ENCODE measurements at regions not wholly inside any gene's neighbourhood (a gene's known extent, or its start where the extent isn't known, plus 50 kb on each side); places are given as distances from the start of the nearest gene placed in this dataset.
A peak's percentile ranks its signal among the peaks of the same experiment; 100 is the strongest.

- ATAC-seq = no peak
These were observed 429.4 kb downstream of the PCNX1 start for GRCh38 chr14:71336489-71337192.

GRCh38 chr14:71338153-71338552 is 430.9 kb downstream of the PCNX1 start:
- H3K27me3 Mint-ChIP-seq = no peaks in the 10 kb centered on the region
- no peak overlapping the region for H3K27ac Mint-ChIP-seq
- H3K9me3 ChIP-seq (ENCODE audit: control insufficient read depth, low read length, poor library complexity, severe bottlenecking) = no peaks in the 10 kb centered on the region
- no peak overlapping the region for H3K4me3 Mint-ChIP-seq
- peaks cover 23% of the 10 kb centered on the region for H3K4me1 Mint-ChIP-seq
- DNase-seq (no peak), ATAC-seq (no peak)
- H3K36me3 Mint-ChIP-seq (ENCODE audit: low read depth) = peaks cover 5% of the 10 kb centered on the region

More at GRCh38 chr14:71336489-71337192, 429.4 kb downstream of the PCNX1 start:
- DNase-seq = no peak
- Mint-ChIP-seq H3K4me3 (no peak overlapping the region), H3K27me3 (no peaks in the 10 kb centered on the region), H3K27ac (no peak overlapping the region), H3K36me3 (ENCODE audit: low read depth) (peaks cover 5% of the 10 kb centered on the region), H3K4me1 (peaks cover 24% of the 10 kb centered on the region)
- H3K9me3 ChIP-seq (ENCODE audit: control insufficient read depth, low read length, poor library complexity, severe bottlenecking) = no peaks in the 10 kb centered on the region

- no peak for DNase-seq
- Mint-ChIP-seq H3K27me3 (no peaks in the 10 kb centered on the region), H3K27ac (no peak overlapping the region), H3K36me3 (ENCODE audit: low read depth) (peaks cover 5% of the 10 kb centered on the region), H3K4me1 (peaks cover 30% of the 10 kb centered on the region), H3K4me3 (no peak overlapping the region)
- no peaks in the 10 kb centered on the region for H3K9me3 ChIP-seq (ENCODE audit: control insufficient read depth, low read length, poor library complexity, severe bottlenecking)
- ATAC-seq = no peak
These were observed 432.6 kb downstream of the PCNX1 start for GRCh38 chr14:71339650-71340415.

- Mint-ChIP-seq H3K27ac (no peak overlapping the region), H3K27me3 (no peaks in the 10 kb centered on the region), H3K4me3 (no peak overlapping the region)
These were observed 433.9 kb downstream of the PCNX1 start for GRCh38 chr14:71341156-71341555.

GRCh38 chr14:71343724-71344123 is 436.5 kb downstream of the PCNX1 start:
- Mint-ChIP-seq H3K4me1 (peaks cover 31% of the 10 kb centered on the region), H3K36me3 (ENCODE audit: low read depth) (peaks cover 2% of the 10 kb centered on the region), H3K27me3 (no peaks in the 10 kb centered on the region), H3K27ac (peak overlapping the region; percentile 12), H3K4me3 (no peak overlapping the region)
- H3K9me3 ChIP-seq (ENCODE audit: control insufficient read depth, low read length, poor library complexity, severe bottlenecking) = no peaks in the 10 kb centered on the region
- ATAC-seq (no peak), DNase-seq (no peak)

More at GRCh38 chr14:71341156-71341555, 433.9 kb downstream of the PCNX1 start:
- peaks cover 5% of the 10 kb centered on the region for H3K36me3 Mint-ChIP-seq (ENCODE audit: low read depth)
- no peaks in the 10 kb centered on the region for H3K9me3 ChIP-seq (ENCODE audit: control insufficient read depth, low read length, poor library complexity, severe bottlenecking)
- DNase-seq (no peak), ATAC-seq (no peak)
- peaks cover 32% of the 10 kb centered on the region for H3K4me1 Mint-ChIP-seq

- ATAC-seq (no peak), DNase-seq (no peak)
- H3K27ac Mint-ChIP-seq = peak overlapping the region; percentile 12
- no peaks in the 10 kb centered on the region for H3K27me3 Mint-ChIP-seq
- no peaks in the 10 kb centered on the region for H3K9me3 ChIP-seq (ENCODE audit: control insufficient read depth, low read length, poor library complexity, severe bottlenecking)
- H3K36me3 Mint-ChIP-seq (ENCODE audit: low read depth) = peaks cover 4% of the 10 kb centered on the region
- H3K4me1 Mint-ChIP-seq = peaks cover 35% of the 10 kb centered on the region
- no peak overlapping the region for H3K4me3 Mint-ChIP-seq
These were observed 437.2 kb downstream of the PCNX1 start for GRCh38 chr14:71344506-71344905.

- Mint-ChIP-seq H3K4me3 (peak overlapping the region; percentile 59), H3K36me3 (ENCODE audit: low read depth) (peaks cover 5% of the 10 kb centered on the region), H3K4me1 (peaks cover 41% of the 10 kb centered on the region), H3K27ac (peak overlapping the region; percentile 90), H3K27me3 (no peaks in the 10 kb centered on the region)
- H3K9me3 ChIP-seq (ENCODE audit: control insufficient read depth, low read length, poor library complexity, severe bottlenecking) = no peaks in the 10 kb centered on the region
- ATAC-seq (peak; percentile 90), DNase-seq (no peak)
These were observed 439.4 kb downstream of the PCNX1 start for GRCh38 chr14:71346685-71347084.

- DNase-seq (no peak), ATAC-seq (no peak)
- no peaks in the 10 kb centered on the region for H3K9me3 ChIP-seq (ENCODE audit: control insufficient read depth, low read length, poor library complexity, severe bottlenecking)
- Mint-ChIP-seq H3K4me3 (no peak overlapping the region), H3K36me3 (ENCODE audit: low read depth) (peaks cover 5% of the 10 kb centered on the region), H3K4me1 (peaks cover 41% of the 10 kb centered on the region), H3K27ac (no peak overlapping the region), H3K27me3 (no peaks in the 10 kb centered on the region)
These were observed 441.1 kb downstream of the PCNX1 start for GRCh38 chr14:71348394-71348793.

- DNase-seq (no peak), ATAC-seq (no peak)
- H3K27ac Mint-ChIP-seq = peak overlapping the region; percentile 29
- peaks cover 37% of the 10 kb centered on the region for H3K4me1 Mint-ChIP-seq
- no peak overlapping the region for H3K4me3 Mint-ChIP-seq
- H3K36me3 Mint-ChIP-seq (ENCODE audit: low read depth) = peaks cover 5% of the 10 kb centered on the region
- no peaks in the 10 kb centered on the region for H3K27me3 Mint-ChIP-seq
- no peaks in the 10 kb centered on the region for H3K9me3 ChIP-seq (ENCODE audit: control insufficient read depth, low read length, poor library complexity, severe bottlenecking)
These were observed 441.6 kb downstream of the PCNX1 start for GRCh38 chr14:71348817-71349216.

- ATAC-seq = no peak
- Mint-ChIP-seq H3K27me3 (no peaks in the 10 kb centered on the region), H3K4me3 (no peak overlapping the region), H3K36me3 (ENCODE audit: low read depth) (peaks cover 5% of the 10 kb centered on the region), H3K27ac (no peak overlapping the region), H3K4me1 (peaks cover 31% of the 10 kb centered on the region)
- no peaks in the 10 kb centered on the region for H3K9me3 ChIP-seq (ENCODE audit: control insufficient read depth, low read length, poor library complexity, severe bottlenecking)
- no peak for DNase-seq
These were observed 446.9 kb downstream of the PCNX1 start for GRCh38 chr14:71354142-71354541.

GRCh38 chr14:71354801-71355200 is 447.5 kb downstream of the PCNX1 start:
- H3K36me3 Mint-ChIP-seq (ENCODE audit: low read depth) = peaks cover 4% of the 10 kb centered on the region

GRCh38 chr14:71355324-71356201 is 448.3 kb downstream of the PCNX1 start:
- no peak overlapping the region for H3K27ac Mint-ChIP-seq
- ATAC-seq (peak; percentile 65), DNase-seq (no peak)
- H3K36me3 Mint-ChIP-seq (ENCODE audit: low read depth) = peaks cover 4% of the 10 kb centered on the region
- H3K4me1 Mint-ChIP-seq = peaks cover 31% of the 10 kb centered on the region
- H3K4me3 Mint-ChIP-seq = no peak overlapping the region
- H3K27me3 Mint-ChIP-seq = no peaks in the 10 kb centered on the region
- H3K9me3 ChIP-seq (ENCODE audit: control insufficient read depth, low read length, poor library complexity, severe bottlenecking) = no peaks in the 10 kb centered on the region

More at GRCh38 chr14:71354801-71355200, 447.5 kb downstream of the PCNX1 start:
- peaks cover 29% of the 10 kb centered on the region for H3K4me1 Mint-ChIP-seq
- H3K27ac Mint-ChIP-seq = no peak overlapping the region
- DNase-seq = no peak
- ATAC-seq = no peak
- no peaks in the 10 kb centered on the region for H3K27me3 Mint-ChIP-seq
- H3K4me3 Mint-ChIP-seq = no peak overlapping the region
- no peaks in the 10 kb centered on the region for H3K9me3 ChIP-seq (ENCODE audit: control insufficient read depth, low read length, poor library complexity, severe bottlenecking)
